GM12891 (cell line): ENCODE measurements at regions not wholly inside any gene's neighbourhood (a gene's known extent, or its start where the extent isn't known, plus 50 kb on each side); places are given as distances from the start of the nearest gene placed in this dataset.

Experiments used
- DNase-seq: peaks from one replicate; pipeline ENCODE4 v3.0.0; 2011; ENCODE audit warnings: low spot score; ENCODE audit not compliant: insufficient read length
- FAIRE-seq: peaks from 2 replicates; lab custom pipeline; 2011; peaks lifted over from hg19 to GRCh38; lab: Jason Lieb, UNC
- PAX5 ChIP-seq: IDR thresholded peaks from 2 replicates; pipeline ENCODE4 v1.6.1; 2011; ENCODE audit warnings: low read length, moderate library complexity, mild to moderate bottlenecking; ENCODE audit not compliant: insufficient read depth, severe bottlenecking
- POLR2A ChIP-seq: IDR thresholded peaks from 2 replicates; pipeline ENCODE4 v1.6.1; 2011; ENCODE audit warnings: low read depth, low read length, control low read depth
- POLR2AphosphoS5 ChIP-seq: IDR thresholded peaks from 2 replicates; pipeline ENCODE4 v1.6.1; 2011; ENCODE audit warnings: low read depth, low read length, control low read depth
- POU2F2 ChIP-seq: IDR thresholded peaks from 2 replicates; pipeline ENCODE4 v1.6.1; 2011; ENCODE audit warnings: low read depth, mild to moderate bottlenecking, control low read depth, low read length, moderate library complexity
- SPI1 ChIP-seq: IDR thresholded peaks from 2 replicates; pipeline ENCODE4 v1.6.1; 2011; ENCODE audit warnings: low read depth, low read length, control low read depth
- TAF1 ChIP-seq: IDR thresholded peaks from 2 replicates; pipeline ENCODE4 v1.6.1; 2011; ENCODE audit warnings: low read depth, low read length, control low read depth

GRCh38 chr5:110841137-110841536 lies 102.3 kb downstream of the SLC25A46 start:
- DNase-seq (no peak), FAIRE-seq (no peak)
- TF ChIP-seq POLR2A (no peak), TAF1 (no peak), POU2F2 (no peak), SPI1 (no peak), PAX5 (no peak)

DNA sequence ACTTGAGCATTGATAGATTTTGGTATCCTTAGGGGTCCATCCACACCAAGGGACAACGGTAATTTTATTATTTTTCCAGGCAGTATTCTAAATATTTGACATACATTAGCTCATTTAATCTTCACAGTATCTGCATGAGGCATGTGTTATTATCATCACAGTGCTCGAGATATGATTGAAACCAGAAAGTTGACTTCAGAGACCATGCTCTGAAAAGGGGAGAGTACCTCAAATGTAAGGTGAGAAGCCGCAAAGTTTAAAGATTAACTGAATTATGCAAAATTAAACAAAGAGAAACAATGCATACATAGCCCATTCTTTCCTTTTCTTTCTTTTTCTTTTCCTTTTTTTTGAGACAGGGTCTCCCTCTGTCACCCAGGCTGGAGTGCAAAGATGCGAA lies 104.1 kb downstream of the SLC25A46 start:
- FAIRE-seq (no peak), DNase-seq (no peak)
- TF ChIP-seq POLR2A (no peak), SPI1 (no peak), POU2F2 (no peak), TAF1 (no peak), PAX5 (no peak), POLR2AphosphoS5 (no peak)

- FAIRE-seq (no peak), DNase-seq (no peak)
- TF ChIP-seq POLR2AphosphoS5 (no peak), POU2F2 (no peak), TAF1 (no peak), PAX5 (no peak), SPI1 (no peak), POLR2A (no peak)
These were observed 105.4 kb downstream of the SLC25A46 start for GRCh38 chr5:110844251-110844650.

DNA sequence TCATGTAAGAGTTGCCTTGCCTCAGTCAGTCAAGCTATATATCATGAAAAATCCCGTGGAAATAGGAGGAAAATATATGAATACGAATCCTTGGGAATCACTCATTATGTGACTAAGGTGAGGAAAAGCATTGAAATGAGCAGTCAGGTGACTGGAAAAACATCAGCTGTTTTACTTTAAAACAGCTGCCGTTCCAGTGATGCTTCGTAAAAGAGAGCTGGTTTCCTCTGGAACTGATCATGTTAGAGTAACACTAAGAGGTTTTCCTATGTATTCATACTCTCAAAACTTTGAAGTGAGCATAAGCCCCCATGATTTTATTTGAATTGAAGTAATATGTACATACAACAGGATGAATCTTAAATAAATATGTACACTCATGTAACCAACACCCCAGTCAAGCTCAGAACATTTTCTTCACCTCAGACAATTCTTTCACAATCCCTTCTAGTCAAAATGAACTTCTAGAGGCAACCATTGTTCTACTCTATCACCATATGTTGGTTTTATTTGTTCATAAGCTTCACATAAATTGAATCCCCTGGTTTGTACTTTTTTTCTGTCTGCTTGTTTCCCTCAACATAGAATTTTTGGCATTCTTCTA lies 107.7 kb downstream of the SLC25A46 start:
- DNase-seq, result no peak
- TF ChIP-seq PAX5, result no peak
- no peak for TF ChIP-seq POLR2A
- no peak for TF ChIP-seq POLR2AphosphoS5
- no peak for TF ChIP-seq SPI1
- no peak for TF ChIP-seq TAF1
- TF ChIP-seq POU2F2, result no peak
- no peak for FAIRE-seq

DNA sequence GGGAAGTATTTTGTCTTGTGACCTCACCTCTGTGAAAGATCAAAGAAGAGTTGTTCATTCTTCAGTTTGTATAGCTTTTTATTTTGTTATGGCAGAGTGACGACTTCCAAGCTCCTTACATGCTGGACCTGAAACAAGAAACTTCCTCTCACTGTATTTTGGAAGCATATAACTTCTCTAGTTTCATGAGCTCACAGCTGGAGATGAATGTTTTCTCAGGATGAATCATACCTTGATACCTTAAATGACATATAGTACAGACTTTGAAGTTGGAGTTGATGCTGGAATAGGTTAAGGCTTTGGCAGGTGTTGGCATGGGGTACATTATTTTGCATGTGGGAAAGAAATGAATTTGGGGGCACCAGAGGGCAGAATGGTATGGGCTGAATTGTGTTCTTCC lies 112.5 kb downstream of the SLC25A46 start:
- no peak for DNase-seq
- no peak for TF ChIP-seq POU2F2
- TF ChIP-seq TAF1, result no peak
- no peak for TF ChIP-seq SPI1
- no peak for TF ChIP-seq PAX5
- no peak for TF ChIP-seq POLR2A
- no peak for TF ChIP-seq POLR2AphosphoS5
- no peak for FAIRE-seq

GRCh38 chr5:110852053-110852452 lies 113.2 kb downstream of the SLC25A46 start:
- no peak for FAIRE-seq

DNA sequence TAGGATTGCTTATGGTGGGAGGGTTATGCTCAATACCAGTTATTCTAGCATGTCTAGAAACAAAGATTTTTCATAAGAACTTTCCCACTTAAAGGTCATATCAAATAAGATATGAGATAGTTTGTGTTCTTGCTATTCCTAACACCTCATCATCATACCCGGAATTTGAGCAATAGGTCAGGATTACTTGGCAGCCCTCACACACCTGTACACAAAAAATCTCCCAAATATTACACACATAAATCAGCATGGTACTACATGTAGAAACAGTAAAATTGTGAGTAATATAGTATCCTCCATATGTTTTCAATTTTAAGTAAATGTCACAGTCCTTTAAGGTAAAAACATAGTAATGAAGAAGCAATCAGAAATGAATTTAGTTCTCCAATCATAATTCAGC lies 113.7 kb downstream of the SLC25A46 start:
- no peak for DNase-seq
- no peak for TF ChIP-seq POLR2AphosphoS5
- no peak for TF ChIP-seq PAX5

More at GRCh38 chr5:110852053-110852452, 113.2 kb downstream of the SLC25A46 start:
- TF ChIP-seq PAX5 (no peak), POLR2A (no peak), POU2F2 (no peak), TAF1 (no peak), SPI1 (no peak), POLR2AphosphoS5 (no peak)
- no peak for DNase-seq

GRCh38 chr5:110853267-110853666 lies 114.5 kb downstream of the SLC25A46 start:
- DNase-seq (no peak), FAIRE-seq (no peak)
- TF ChIP-seq POLR2AphosphoS5 (no peak), POLR2A (no peak), SPI1 (no peak), TAF1 (no peak), PAX5 (no peak), POU2F2 (no peak)

More for the DNA sequence above, 113.7 kb downstream of the SLC25A46 start:
- no peak for FAIRE-seq

DNA sequence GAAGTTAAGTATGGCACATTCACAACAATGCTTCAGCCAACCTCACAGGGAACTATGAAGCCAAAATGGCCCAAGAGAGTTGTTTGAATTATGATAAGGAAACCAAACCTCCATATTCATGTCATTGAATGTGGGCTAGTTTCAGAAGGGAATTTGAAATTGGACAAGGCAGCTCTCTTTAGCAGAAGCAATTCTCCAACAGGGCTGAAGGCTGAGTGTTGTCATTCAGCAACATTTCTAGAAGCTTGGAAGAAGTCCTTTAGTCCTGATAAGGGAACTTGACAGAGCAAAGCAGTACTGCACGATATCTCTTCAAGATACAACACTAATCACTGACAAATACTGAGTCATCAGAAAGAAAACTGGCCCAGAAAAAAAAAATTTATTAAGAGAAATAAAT lies 115.4 kb downstream of the SLC25A46 start:
- no peak for FAIRE-seq
- no peak for DNase-seq
- no peak for TF ChIP-seq POLR2AphosphoS5
- TF ChIP-seq SPI1, result no peak
- no peak for TF ChIP-seq POU2F2
- TF ChIP-seq POLR2A, result no peak
- TF ChIP-seq TAF1, result no peak
- no peak for TF ChIP-seq PAX5

GRCh38 chr5:110855961-110856360 lies 117.2 kb downstream of the SLC25A46 start:
- DNase-seq (no peak), FAIRE-seq (no peak)
- TF ChIP-seq POLR2A (no peak), POU2F2 (no peak), POLR2AphosphoS5 (no peak), TAF1 (no peak), SPI1 (no peak), PAX5 (no peak)
